ENCODE measurements at regions not wholly inside any gene's neighbourhood (a gene's known extent, or its start where the extent isn't known, plus 50 kb on each side); places are given as distances from the start of the nearest gene placed in this dataset.

- no peak for TF ChIP-seq POLR2A (IDR thresholded peaks at IDR 0.05; ENCODE audit: low read depth, low read length)
- no peak for TF ChIP-seq TAF1 (IDR thresholded peaks at IDR 0.05; ENCODE audit: borderline replicate concordance, low read depth, low read length)
- TF ChIP-seq POLR2AphosphoS5 (IDR thresholded peaks at IDR 0.05; ENCODE audit: low read depth, low read length), result no peak
These were observed 91.1 kb upstream of the ATP11B start for GRCh38 chr3:182702216-182702615.

All from GM12892 (cell line).